ENCODE measurements at regions not wholly inside any gene's neighbourhood (a gene's known extent, or its start where the extent isn't known, plus 50 kb on each side); places are given as distances from the start of the nearest gene placed in this dataset.

- TF ChIP-seq, protein P1, sequence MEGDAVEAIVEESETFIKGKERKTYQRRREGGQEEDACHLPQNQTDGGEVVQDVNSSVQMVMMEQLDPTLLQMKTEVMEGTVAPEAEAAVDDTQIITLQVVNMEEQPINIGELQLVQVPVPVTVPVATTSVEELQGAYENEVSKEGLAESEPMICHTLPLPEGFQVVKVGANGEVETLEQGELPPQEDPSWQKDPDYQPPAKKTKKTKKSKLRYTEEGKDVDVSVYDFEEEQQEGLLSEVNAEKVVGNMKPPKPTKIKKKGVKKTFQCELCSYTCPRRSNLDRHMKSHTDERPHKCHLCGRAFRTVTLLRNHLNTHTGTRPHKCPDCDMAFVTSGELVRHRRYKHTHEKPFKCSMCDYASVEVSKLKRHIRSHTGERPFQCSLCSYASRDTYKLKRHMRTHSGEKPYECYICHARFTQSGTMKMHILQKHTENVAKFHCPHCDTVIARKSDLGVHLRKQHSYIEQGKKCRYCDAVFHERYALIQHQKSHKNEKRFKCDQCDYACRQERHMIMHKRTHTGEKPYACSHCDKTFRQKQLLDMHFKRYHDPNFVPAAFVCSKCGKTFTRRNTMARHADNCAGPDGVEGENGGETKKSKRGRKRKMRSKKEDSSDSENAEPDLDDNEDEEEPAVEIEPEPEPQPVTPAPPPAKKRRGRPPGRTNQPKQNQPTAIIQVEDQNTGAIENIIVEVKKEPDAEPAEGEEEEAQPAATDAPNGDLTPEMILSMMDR (IDR thresholded peaks at IDR 0.05; ENCODE audit: borderline replicate concordance, extremely low read depth, insufficient read depth): no peak
- DNase-seq (no peak), FAIRE-seq (no peak)
- Histone ChIP-seq H3K27me3 (ENCODE audit: control insufficient read depth, insufficient read depth, low read length) (no peaks in the 10 kb centered on the region), H3K36me3 (ENCODE audit: control insufficient read depth in 2 of 3, insufficient read depth in 3 of 3, low read length in 3 of 3) (no peaks in the 10 kb centered on the region), H3K27ac (ENCODE audit: low read depth in 2 of 2, low read length in 2 of 2) (no peak overlapping the region), H3K4me1 (ENCODE audit: control insufficient read depth in 2 of 3, insufficient read depth in 2 of 3, low read depth in 1 of 3, low read length in 3 of 3) (no peaks in the 10 kb centered on the region), H3K9me3 (ENCODE audit: control insufficient read depth in 2 of 3, insufficient read depth in 1 of 3, low read length in 3 of 3) (no peaks in the 10 kb centered on the region), H3K4me3 (ENCODE audit: low read length in 3 of 3) (no peak overlapping the region), H3K9ac (ENCODE audit: low read length in 3 of 3) (no peak overlapping the region)
- intact Hi-C loops (cut with DNase I): no loop called here
Measured at GRCh38 chr9:88799541-88800328, 191.5 kb upstream of the S1PR3 start.

DNA sequence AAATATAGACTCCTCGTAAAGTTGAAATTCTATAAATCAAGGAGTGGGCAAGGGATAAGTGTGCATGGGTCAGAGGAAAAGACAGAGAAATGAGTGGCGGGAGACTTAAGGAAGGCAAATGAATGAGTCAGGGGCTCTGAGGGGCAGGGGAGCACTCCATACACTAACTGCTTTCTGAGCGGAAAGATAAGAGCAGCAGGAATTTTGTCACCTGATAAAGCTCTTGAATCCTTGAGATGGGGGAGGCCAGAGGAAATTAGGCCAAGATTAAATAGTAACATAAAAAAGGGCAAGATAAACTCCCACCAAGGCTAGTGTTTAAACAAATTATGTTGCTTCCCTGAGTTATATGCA lies 191.0 kb upstream of the S1PR3 start:
- intact Hi-C loops (cut with DNase I): no loop called here
- H3K4me1 ChIP-seq (ENCODE audit: control insufficient read depth in 2 of 3, insufficient read depth in 2 of 3, low read depth in 1 of 3, low read length in 3 of 3): no peaks in the 10 kb centered on the region
- no peaks in the 10 kb centered on the region for H3K9me3 ChIP-seq (ENCODE audit: control insufficient read depth in 2 of 3, insufficient read depth in 1 of 3, low read length in 3 of 3)
- H3K4me3 ChIP-seq (ENCODE audit: low read length in 3 of 3): no peak overlapping the region
- H3K27me3 ChIP-seq (ENCODE audit: control insufficient read depth, insufficient read depth, low read length): no peaks in the 10 kb centered on the region
- H3K27ac ChIP-seq (ENCODE audit: low read depth in 2 of 2, low read length in 2 of 2): no peak overlapping the region
- H3K9ac ChIP-seq (ENCODE audit: low read length in 3 of 3): no peak overlapping the region
- DNase-seq (no peak), FAIRE-seq (no peak)
- TF ChIP-seq, protein P1 (IDR thresholded peaks at IDR 0.05; ENCODE audit: borderline replicate concordance, extremely low read depth, insufficient read depth): no peak
- H3K36me3 ChIP-seq (ENCODE audit: control insufficient read depth in 2 of 3, insufficient read depth in 3 of 3, low read length in 3 of 3): no peaks in the 10 kb centered on the region

GRCh38 chr9:88801214-88801796 lies 190.0 kb upstream of the S1PR3 start:
- TF ChIP-seq, protein P1 (IDR thresholded peaks at IDR 0.05; ENCODE audit: borderline replicate concordance, extremely low read depth, insufficient read depth): no peak
- Histone ChIP-seq H3K27me3 (ENCODE audit: control insufficient read depth, insufficient read depth, low read length) (no peaks in the 10 kb centered on the region), H3K4me3 (ENCODE audit: low read length in 3 of 3) (no peak overlapping the region), H3K9me3 (ENCODE audit: control insufficient read depth in 2 of 3, insufficient read depth in 1 of 3, low read length in 3 of 3) (no peaks in the 10 kb centered on the region), H3K4me1 (ENCODE audit: control insufficient read depth in 2 of 3, insufficient read depth in 2 of 3, low read depth in 1 of 3, low read length in 3 of 3) (no peaks in the 10 kb centered on the region), H3K9ac (ENCODE audit: low read length in 3 of 3) (no peak overlapping the region), H3K36me3 (ENCODE audit: control insufficient read depth in 2 of 3, insufficient read depth in 3 of 3, low read length in 3 of 3) (no peaks in the 10 kb centered on the region), H3K27ac (ENCODE audit: low read depth in 2 of 2, low read length in 2 of 2) (no peak overlapping the region)
- no peak for FAIRE-seq
- intact Hi-C loops (cut with DNase I): no loop called here
- DNase-seq: no peak
